Astrocyte (in vitro differentiated cells and primary cell): ENCODE measurements at regions not wholly inside any gene's neighbourhood (a gene's known extent, or its start where the extent isn't known, plus 50 kb on each side); places are given as distances from the start of the nearest gene placed in this dataset.

Source experiments
- DNase-seq: peaks from one replicate; pipeline ENCODE4 v3.0.0-alpha.2; 2010; ENCODE audit warnings: low read depth
- FAIRE-seq: peaks from 2 replicates; lab custom pipeline; 2011; peaks lifted over from hg19 to GRCh38; lab: Jason Lieb, UNC
- H2AFZ ChIP-seq: 2 replicates; pipeline ENCODE4 v1.6.0; 2012; ENCODE audit warnings: low read depth, low read length, inconsistent platforms
- H3K27ac ChIP-seq: 2 replicates; pipeline ENCODE4 v1.5.1; 2011; ENCODE audit warnings: low read depth, low read length, inconsistent platforms
- H3K27me3 ChIP-seq: 2 replicates; pipeline ENCODE4 v1.6.0; 2011; ENCODE audit warnings: low read length, inconsistent platforms; ENCODE audit not compliant: insufficient read depth
- H3K36me3 ChIP-seq: 2 replicates; pipeline ENCODE4 v1.5.1; 2011; ENCODE audit warnings: low read length, inconsistent platforms; ENCODE audit not compliant: insufficient read depth
- H3K4me1 ChIP-seq: 2 replicates; pipeline ENCODE4 v1.5.1; 2011; ENCODE audit warnings: low read length, inconsistent platforms; ENCODE audit not compliant: insufficient read depth
- H3K4me2 ChIP-seq: 2 replicates; pipeline ENCODE4 v1.6.0; 2012; ENCODE audit warnings: low read length, inconsistent platforms
- H3K4me3 ChIP-seq: 2 replicates; pipeline ENCODE4 v1.5.1; 2011; ENCODE audit warnings: low read depth, mild to moderate bottlenecking, low read length, inconsistent platforms; ENCODE audit not compliant: insufficient read depth
- H3K79me2 ChIP-seq: 2 replicates; pipeline ENCODE4 v1.6.0; 2012; ENCODE audit warnings: mild to moderate bottlenecking, low read length, inconsistent platforms; ENCODE audit not compliant: insufficient read depth
- H3K9ac ChIP-seq: 2 replicates; pipeline ENCODE4 v1.6.0; 2012; ENCODE audit warnings: mild to moderate bottlenecking, low read length, inconsistent platforms
- H3K9me3 ChIP-seq: 2 replicates; pipeline ENCODE4 v1.5.1; 2012; ENCODE audit warnings: low read depth, mild to moderate bottlenecking, low read length, inconsistent platforms; ENCODE audit not compliant: insufficient read depth
- H4K20me1 ChIP-seq: 2 replicates; pipeline ENCODE4 v1.6.0; 2012; ENCODE audit warnings: low read length, inconsistent platforms; ENCODE audit not compliant: insufficient read depth
- H3K27ac Mint-ChIP-seq: one replicate; pipeline ENCODE4 v1.8.0; 2021; ENCODE audit warnings: mild to moderate bottlenecking, mixed read lengths; ENCODE audit not compliant: unreplicated experiment
- H3K27me3 Mint-ChIP-seq: one replicate; pipeline ENCODE4 v1.8.0; 2021; ENCODE audit warnings: low read depth, mixed read lengths; ENCODE audit not compliant: unreplicated experiment
- H3K36me3 Mint-ChIP-seq: one replicate; pipeline ENCODE4 v1.8.0; 2021; ENCODE audit warnings: low read depth, mixed read lengths; ENCODE audit not compliant: unreplicated experiment
- H3K4me1 Mint-ChIP-seq: one replicate; pipeline ENCODE4 v1.8.0; 2021; ENCODE audit warnings: low read depth, mixed read lengths; ENCODE audit not compliant: unreplicated experiment
- H3K4me3 Mint-ChIP-seq: one replicate; pipeline ENCODE4 v1.8.0; 2021; ENCODE audit warnings: mild to moderate bottlenecking, moderate library complexity, mixed read lengths; ENCODE audit not compliant: unreplicated experiment
- H3K9me3 Mint-ChIP-seq: one replicate; pipeline ENCODE4 v1.8.0; 2021; ENCODE audit warnings: mild to moderate bottlenecking, mixed read lengths; ENCODE audit not compliant: unreplicated experiment
- CTCF ChIP-seq: IDR thresholded peaks from 2 replicates; pipeline ENCODE4 v1.5.1; 2011; ENCODE audit warnings: low read depth, mild to moderate bottlenecking, inconsistent platforms, low read length, moderate library complexity; ENCODE audit not compliant: insufficient read depth
- EZH2 ChIP-seq: IDR thresholded peaks from 2 replicates; pipeline ENCODE4 v1.6.1; 2012; ENCODE audit warnings: mild to moderate bottlenecking, low read length, inconsistent platforms; ENCODE audit not compliant: insufficient read depth

GRCh38 chr2:79394485-79394859, 118.4 kb upstream of the CTNNA2 start:
- Histone ChIP-seq H3K4me2 (no peak overlapping the region), H3K79me2 (no peaks in the 10 kb centered on the region), H3K36me3 (no peaks in the 10 kb centered on the region), H3K9ac (no peak overlapping the region), H4K20me1 (no peaks in the 10 kb centered on the region), H3K27ac (no peak overlapping the region), H2AFZ (no peak overlapping the region), H3K9me3 (peaks cover 2% of the 10 kb centered on the region), H3K4me1 (no peaks in the 10 kb centered on the region), H3K27me3 (no peaks in the 10 kb centered on the region), H3K4me3 (no peak overlapping the region)
- TF ChIP-seq CTCF, result no peak
- TF ChIP-seq EZH2, result no peak
- H3K4me3 Mint-ChIP-seq, result no peak overlapping the region
- no peak for FAIRE-seq
- peaks cover 10% of the 10 kb centered on the region for H3K4me1 Mint-ChIP-seq
- H3K27ac Mint-ChIP-seq, result peak overlapping the region; percentile 64
- no peaks in the 10 kb centered on the region for H3K36me3 Mint-ChIP-seq
- no peaks in the 10 kb centered on the region for H3K27me3 Mint-ChIP-seq
- no peak for DNase-seq
- H3K9me3 Mint-ChIP-seq, result peaks cover 3% of the 10 kb centered on the region

GRCh38 chr2:79393806-79394484, 118.9 kb upstream of the CTNNA2 start:
- H2AFZ ChIP-seq, result no peak overlapping the region
- no peak overlapping the region for H3K27ac ChIP-seq
- H3K4me1 ChIP-seq, result no peaks in the 10 kb centered on the region
- H3K27me3 ChIP-seq, result no peaks in the 10 kb centered on the region
- no peaks in the 10 kb centered on the region for H3K27me3 Mint-ChIP-seq
- FAIRE-seq (no peak), DNase-seq (peak; percentile 4)
- no peaks in the 10 kb centered on the region for H3K36me3 Mint-ChIP-seq
- no peak overlapping the region for H3K4me3 ChIP-seq
- no peak overlapping the region for H3K9ac ChIP-seq
- peaks cover 3% of the 10 kb centered on the region for H3K9me3 Mint-ChIP-seq
- TF ChIP-seq EZH2 (no peak), CTCF (no peak)
- H3K4me2 ChIP-seq, result no peak overlapping the region
- H3K79me2 ChIP-seq, result no peaks in the 10 kb centered on the region
- no peaks in the 10 kb centered on the region for H4K20me1 ChIP-seq
- no peaks in the 10 kb centered on the region for H3K36me3 ChIP-seq
- H3K4me1 Mint-ChIP-seq, result peaks cover 10% of the 10 kb centered on the region
- H3K27ac Mint-ChIP-seq, result peak overlapping the region; percentile 64
- peaks cover 2% of the 10 kb centered on the region for H3K9me3 ChIP-seq
- no peak overlapping the region for H3K4me3 Mint-ChIP-seq

GRCh38 chr2:79393107-79393685, 119.7 kb upstream of the CTNNA2 start:
- Histone ChIP-seq H3K36me3 (no peaks in the 10 kb centered on the region), H3K4me2 (no peak overlapping the region), H3K4me3 (no peak overlapping the region), H3K79me2 (no peaks in the 10 kb centered on the region), H3K9ac (no peak overlapping the region), H4K20me1 (no peaks in the 10 kb centered on the region), H3K27ac (no peak overlapping the region), H3K9me3 (peaks cover 2% of the 10 kb centered on the region), H2AFZ (no peak overlapping the region), H3K27me3 (no peaks in the 10 kb centered on the region), H3K4me1 (no peaks in the 10 kb centered on the region)
- Mint-ChIP-seq H3K27ac (peak overlapping the region; percentile 30), H3K9me3 (no peaks in the 10 kb centered on the region), H3K4me3 (no peak overlapping the region), H3K36me3 (no peaks in the 10 kb centered on the region), H3K4me1 (peaks cover 10% of the 10 kb centered on the region), H3K27me3 (no peaks in the 10 kb centered on the region)
- no peak for TF ChIP-seq EZH2
- TF ChIP-seq CTCF, result no peak
- DNase-seq (no peak), FAIRE-seq (no peak)
